Peyer's patch (tissue), 4 donors: ENCODE measurements at regions not wholly inside any gene's neighbourhood (a gene's known extent, or its start where the extent isn't known, plus 50 kb on each side); places are given as distances from the start of the nearest gene placed in this dataset.
"Not testable (repeated sequence)": the region's sequence is repeated elsewhere in the genome, so short reads cannot be mapped to it uniquely, and the experiment has no call there.

ENCODE experiments used
- DNase-seq, 3 donors: peaks; one replicate each; pipeline ENCODE4 v3.0.0-alpha.2; 2017 to 2019
- H3K27ac ChIP-seq, 4 donors: fragments of 200-600 bp; sonication (generic); one replicate each; pipeline ENCODE4 v1.5.1; 2016 to 2019
- H3K27me3 ChIP-seq, 2 donors: fragments of 200-600 bp; sonication (generic); one replicate each; pipeline ENCODE4 v1.5.1; 2019
- H3K36me3 ChIP-seq, 3 donors: fragments of 200-600 bp; sonication (generic); one replicate each; pipeline ENCODE4 v1.5.1; 2016 to 2019
- H3K4me1 ChIP-seq, 4 donors: fragments of 200-600 bp; sonication (generic); one replicate each; pipeline ENCODE4 v1.5.1; 2016 to 2019
- H3K4me3 ChIP-seq, 4 donors: fragments of 200-600 bp; sonication (generic); 1 replicate in 3 of 4; 2 replicates in 1 of 4; pipeline ENCODE4 v1.5.1; 2016 to 2019; ENCODE audit warnings: mild to moderate bottlenecking in 1 of 4
- H3K9me3 ChIP-seq, 4 donors: fragments of 200-600 bp; sonication (generic); one replicate each; pipeline ENCODE4 v1.5.1; 2016 to 2019; ENCODE audit warnings: mild to moderate bottlenecking in 1 of 4
- CTCF ChIP-seq, 6 experiments: fragments of 450-650 bp in 4 of 6; fragments of 200-600 bp in 2 of 6; sonication (generic) in 1 of 6; IDR thresholded peaks; one replicate each; pipeline ENCODE4 v1.5.1; 2017 to 2019; ENCODE audit warnings: antibody characterized with exemption in 6 of 6, mild to moderate bottlenecking in 3 of 6, moderate library complexity in 1 of 6
- POLR2A ChIP-seq, 2 donors: fragments of 450-650 bp; IDR thresholded peaks; one replicate each; pipeline ENCODE4 v1.5.1; 2017; ENCODE audit warnings: antibody characterized with exemption in 2 of 2, mild to moderate bottlenecking in 2 of 2, moderate library complexity in 2 of 2

- no peaks in the 10 kb centered on the region for H3K27me3 ChIP-seq
- no peak overlapping the region for H3K27ac ChIP-seq
- no peaks in the 10 kb centered on the region for H3K9me3 ChIP-seq
- DNase-seq = no peak
- TF ChIP-seq POLR2A (IDR thresholded peaks at IDR 0.05) (no peak), CTCF (IDR thresholded peaks at IDR 0.05) (no peak)
- H3K4me3 ChIP-seq = no peak overlapping the region
- H3K36me3 ChIP-seq = no peaks in the 10 kb centered on the region
- peaks cover 0 to 6% (median 0%) of the 10 kb centered on the region in 4 donors for H3K4me1 ChIP-seq
These were observed 212.0 kb upstream of the MGAT5 start for GRCh38 chr2:134041877-134042276.

GRCh38 chr2:134043028-134043427, 210.8 kb upstream of the MGAT5 start:
- not testable (repeated sequence) for H3K9me3 ChIP-seq, H3K4me3 ChIP-seq, DNase-seq, H3K4me1 ChIP-seq, H3K27ac ChIP-seq, H3K27me3 ChIP-seq, H3K36me3 ChIP-seq

GRCh38 chr2:134052173-134052572, 201.7 kb upstream of the MGAT5 start:
- no peak overlapping the region for H3K27ac ChIP-seq
- H3K36me3 ChIP-seq = no peaks in the 10 kb centered on the region
- no peaks in the 10 kb centered on the region for H3K4me1 ChIP-seq
- H3K27me3 ChIP-seq = no peaks in the 10 kb centered on the region
- DNase-seq = no peak
- H3K9me3 ChIP-seq = no peaks in the 10 kb centered on the region
- TF ChIP-seq CTCF (IDR thresholded peaks at IDR 0.05) (no peak), POLR2A (IDR thresholded peaks at IDR 0.05) (no peak)
- H3K4me3 ChIP-seq = no peak overlapping the region

GRCh38 chr2:134056173-134056572, 197.7 kb upstream of the MGAT5 start:
- Histone ChIP-seq H3K9me3 (no peaks in the 10 kb centered on the region), H3K27me3 (no peaks in the 10 kb centered on the region), H3K4me3 (no peak overlapping the region), H3K4me1 (no peaks in the 10 kb centered on the region), H3K36me3 (no peaks in the 10 kb centered on the region), H3K27ac (no peak overlapping the region)
- DNase-seq = no peak
- TF ChIP-seq POLR2A (IDR thresholded peaks at IDR 0.05) = no peak
- TF ChIP-seq CTCF (IDR thresholded peaks at IDR 0.05) = no peak

GRCh38 chr2:134061066-134061465, 192.8 kb upstream of the MGAT5 start:
- not testable (repeated sequence) for H3K9me3 ChIP-seq, DNase-seq, H3K4me1 ChIP-seq, H3K27ac ChIP-seq, H3K4me3 ChIP-seq, H3K36me3 ChIP-seq, H3K27me3 ChIP-seq

- not testable (repeated sequence) for H3K36me3 ChIP-seq, H3K27me3 ChIP-seq, H3K4me1 ChIP-seq, H3K9me3 ChIP-seq, H3K4me3 ChIP-seq, H3K27ac ChIP-seq, DNase-seq
These were observed 191.6 kb upstream of the MGAT5 start for GRCh38 chr2:134062235-134062634.

GRCh38 chr2:134063916-134064315, 190.0 kb upstream of the MGAT5 start:
- not testable (repeated sequence) for H3K4me3 ChIP-seq, H3K9me3 ChIP-seq, DNase-seq, H3K27me3 ChIP-seq, H3K27ac ChIP-seq, H3K4me1 ChIP-seq, H3K36me3 ChIP-seq

- no peak overlapping the region for H3K27ac ChIP-seq
- TF ChIP-seq POLR2A (IDR thresholded peaks at IDR 0.05) (no peak), CTCF (IDR thresholded peaks at IDR 0.05) (no peak)
- no peaks in the 10 kb centered on the region for H3K4me1 ChIP-seq
- H3K36me3 ChIP-seq = no peaks in the 10 kb centered on the region
- H3K27me3 ChIP-seq = no peaks in the 10 kb centered on the region
- no peak for DNase-seq
- no peaks in the 10 kb centered on the region for H3K9me3 ChIP-seq
- H3K4me3 ChIP-seq = no peak overlapping the region
These were observed 183.6 kb upstream of the MGAT5 start for GRCh38 chr2:134070281-134070741.
